ENCODE measurements at regions not wholly inside any gene's neighbourhood (a gene's known extent, or its start where the extent isn't known, plus 50 kb on each side); places are given as distances from the start of the nearest gene placed in this dataset.

GRCh38 chr12:92436856-92437255, 265.9 kb upstream of the PLEKHG7 start:
- no peaks in the 10 kb centered on the region for H3K9me3 ChIP-seq
- H3K36me3 ChIP-seq = no peaks in the 10 kb centered on the region
- H3K27me3 ChIP-seq = no peaks in the 10 kb centered on the region
- no peak for DNase-seq
- H3K4me3 ChIP-seq = no peak overlapping the region
- TF ChIP-seq CTCF (IDR thresholded peaks at IDR 0.05) = no peak
- no peaks in the 10 kb centered on the region for H3K4me1 ChIP-seq
- no peak overlapping the region for H3K9ac ChIP-seq (ENCODE audit: low read depth in 2 of 2, low read length in 2 of 2)
- H3K27ac ChIP-seq = no peak overlapping the region
- intact Hi-C loops (cut with DNase I) = no loop called here

GRCh38 chr12:92434607-92435025, 268.2 kb upstream of the PLEKHG7 start:
- Histone ChIP-seq H3K27ac (no peak overlapping the region), H3K9me3 (no peaks in the 10 kb centered on the region), H3K4me1 (no peaks in the 10 kb centered on the region), H3K9ac (ENCODE audit: low read depth in 2 of 2, low read length in 2 of 2) (no peak overlapping the region), H3K36me3 (no peaks in the 10 kb centered on the region), H3K27me3 (no peaks in the 10 kb centered on the region), H3K4me3 (no peak overlapping the region)
- intact Hi-C loops (cut with DNase I) = no loop called here
- TF ChIP-seq CTCF (IDR thresholded peaks at IDR 0.05) = no peak
- no peak for DNase-seq

GRCh38 chr12:92432724-92433441, 269.9 kb upstream of the PLEKHG7 start:
- Histone ChIP-seq H3K36me3 (no peaks in the 10 kb centered on the region), H3K9me3 (no peaks in the 10 kb centered on the region), H3K27me3 (no peaks in the 10 kb centered on the region), H3K9ac (ENCODE audit: low read depth in 2 of 2, low read length in 2 of 2) (no peak overlapping the region), H3K4me3 (no peak overlapping the region), H3K27ac (no peak overlapping the region), H3K4me1 (no peaks in the 10 kb centered on the region)
- intact Hi-C loops (cut with DNase I) = no loop called here
- no peak for TF ChIP-seq CTCF (IDR thresholded peaks at IDR 0.05)
- no peak for DNase-seq

DNA sequence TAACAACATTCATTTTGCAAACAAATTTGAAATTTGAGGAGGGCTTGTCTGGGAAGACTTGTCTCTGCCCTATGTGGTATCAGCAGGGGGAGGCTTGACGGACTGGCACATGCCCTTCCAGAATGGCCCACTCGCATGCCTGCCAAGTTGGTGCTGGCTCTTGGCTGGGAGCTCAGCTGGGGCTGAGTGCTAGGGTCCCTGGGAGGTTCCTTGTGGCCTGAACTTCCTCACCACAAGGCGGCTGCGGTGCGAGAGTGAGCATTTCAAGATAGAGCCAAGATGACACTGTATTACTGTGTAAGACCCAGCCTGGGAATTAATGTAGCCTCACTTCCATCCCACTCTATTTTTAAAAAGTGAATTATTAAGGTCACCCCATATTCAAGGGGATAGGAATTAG, 271.6 kb upstream of the PLEKHG7 start:
- H3K9me3 ChIP-seq = no peaks in the 10 kb centered on the region
- no peak overlapping the region for H3K27ac ChIP-seq
- H3K4me3 ChIP-seq = no peak overlapping the region
- no peak for DNase-seq
- no peak for TF ChIP-seq CTCF (IDR thresholded peaks at IDR 0.05)
- H3K4me1 ChIP-seq = no peaks in the 10 kb centered on the region
- no peaks in the 10 kb centered on the region for H3K36me3 ChIP-seq
- H3K27me3 ChIP-seq = no peaks in the 10 kb centered on the region
- H3K9ac ChIP-seq (ENCODE audit: low read depth in 2 of 2, low read length in 2 of 2) = no peak overlapping the region
- intact Hi-C loops (cut with DNase I) = no loop called here

DNA sequence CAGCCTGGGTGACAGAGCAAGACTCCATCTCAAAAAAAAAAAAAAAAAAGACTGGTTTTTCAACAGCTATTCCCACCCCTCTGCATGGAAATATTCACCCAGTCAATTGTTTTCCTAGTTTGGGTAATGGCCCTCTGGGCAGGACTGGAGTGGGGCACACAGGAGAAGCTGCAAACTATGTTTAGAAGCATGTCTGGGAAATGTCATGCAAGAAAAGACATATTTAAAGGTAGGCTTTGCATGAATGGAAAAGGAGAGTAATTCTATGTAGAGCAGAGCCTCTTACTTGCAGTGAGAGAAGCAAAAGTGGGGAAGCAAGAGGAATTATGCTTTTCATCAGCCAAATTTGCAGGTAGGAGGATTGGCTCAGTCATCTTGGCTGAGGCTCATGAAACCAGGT, 276.5 kb upstream of the PLEKHG7 start:
- no peaks in the 10 kb centered on the region for H3K4me1 ChIP-seq
- H3K9me3 ChIP-seq = no peaks in the 10 kb centered on the region
- H3K27ac ChIP-seq = no peak overlapping the region
- H3K4me3 ChIP-seq = no peak overlapping the region
- intact Hi-C loops (cut with DNase I) = no loop called here
- no peaks in the 10 kb centered on the region for H3K36me3 ChIP-seq
- no peak for TF ChIP-seq CTCF (IDR thresholded peaks at IDR 0.05)
- DNase-seq = no peak
- no peak overlapping the region for H3K9ac ChIP-seq (ENCODE audit: low read depth in 2 of 2, low read length in 2 of 2)
- no peaks in the 10 kb centered on the region for H3K27me3 ChIP-seq

Measured in colonic mucosa (tissue), 4 donors.